H1 (cell line): ENCODE measurements at regions not wholly inside any gene's neighbourhood (a gene's known extent, or its start where the extent isn't known, plus 50 kb on each side); places are given as distances from the start of the nearest gene placed in this dataset.

Experiments
- TF ChIP-seq, protein P1 (sequence below): fragments of 300-600 bp; sonication (generic); IDR thresholded peaks from 2 replicates; pipeline ENCODE4 v1.7.1; 2012; ENCODE audit warnings: low read length, moderate library complexity, mild to moderate bottlenecking, inconsistent platforms; ENCODE audit not compliant: insufficient replicate concordance

DNA sequence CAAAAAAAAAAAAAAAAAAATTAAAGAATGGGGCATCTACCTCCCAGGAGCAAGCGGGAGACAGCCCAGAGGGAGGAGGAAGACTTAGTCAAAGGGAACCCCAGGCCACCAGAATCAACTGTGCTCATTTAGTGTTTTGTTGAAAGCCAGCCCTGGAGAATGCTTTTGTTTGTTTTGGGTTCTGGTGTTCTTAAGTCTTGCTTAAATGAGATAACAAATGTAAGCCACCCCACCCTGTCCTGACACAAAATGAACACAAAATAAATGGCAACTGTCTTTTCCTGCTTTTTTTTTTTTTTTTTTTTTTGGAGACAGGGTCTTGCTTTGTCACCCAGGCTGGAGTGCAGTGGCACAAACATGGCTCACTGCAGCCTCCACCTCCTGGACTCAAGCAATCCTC, 165.0 kb upstream of the JARID2 start (continued):
- TF ChIP-seq, protein P1, sequence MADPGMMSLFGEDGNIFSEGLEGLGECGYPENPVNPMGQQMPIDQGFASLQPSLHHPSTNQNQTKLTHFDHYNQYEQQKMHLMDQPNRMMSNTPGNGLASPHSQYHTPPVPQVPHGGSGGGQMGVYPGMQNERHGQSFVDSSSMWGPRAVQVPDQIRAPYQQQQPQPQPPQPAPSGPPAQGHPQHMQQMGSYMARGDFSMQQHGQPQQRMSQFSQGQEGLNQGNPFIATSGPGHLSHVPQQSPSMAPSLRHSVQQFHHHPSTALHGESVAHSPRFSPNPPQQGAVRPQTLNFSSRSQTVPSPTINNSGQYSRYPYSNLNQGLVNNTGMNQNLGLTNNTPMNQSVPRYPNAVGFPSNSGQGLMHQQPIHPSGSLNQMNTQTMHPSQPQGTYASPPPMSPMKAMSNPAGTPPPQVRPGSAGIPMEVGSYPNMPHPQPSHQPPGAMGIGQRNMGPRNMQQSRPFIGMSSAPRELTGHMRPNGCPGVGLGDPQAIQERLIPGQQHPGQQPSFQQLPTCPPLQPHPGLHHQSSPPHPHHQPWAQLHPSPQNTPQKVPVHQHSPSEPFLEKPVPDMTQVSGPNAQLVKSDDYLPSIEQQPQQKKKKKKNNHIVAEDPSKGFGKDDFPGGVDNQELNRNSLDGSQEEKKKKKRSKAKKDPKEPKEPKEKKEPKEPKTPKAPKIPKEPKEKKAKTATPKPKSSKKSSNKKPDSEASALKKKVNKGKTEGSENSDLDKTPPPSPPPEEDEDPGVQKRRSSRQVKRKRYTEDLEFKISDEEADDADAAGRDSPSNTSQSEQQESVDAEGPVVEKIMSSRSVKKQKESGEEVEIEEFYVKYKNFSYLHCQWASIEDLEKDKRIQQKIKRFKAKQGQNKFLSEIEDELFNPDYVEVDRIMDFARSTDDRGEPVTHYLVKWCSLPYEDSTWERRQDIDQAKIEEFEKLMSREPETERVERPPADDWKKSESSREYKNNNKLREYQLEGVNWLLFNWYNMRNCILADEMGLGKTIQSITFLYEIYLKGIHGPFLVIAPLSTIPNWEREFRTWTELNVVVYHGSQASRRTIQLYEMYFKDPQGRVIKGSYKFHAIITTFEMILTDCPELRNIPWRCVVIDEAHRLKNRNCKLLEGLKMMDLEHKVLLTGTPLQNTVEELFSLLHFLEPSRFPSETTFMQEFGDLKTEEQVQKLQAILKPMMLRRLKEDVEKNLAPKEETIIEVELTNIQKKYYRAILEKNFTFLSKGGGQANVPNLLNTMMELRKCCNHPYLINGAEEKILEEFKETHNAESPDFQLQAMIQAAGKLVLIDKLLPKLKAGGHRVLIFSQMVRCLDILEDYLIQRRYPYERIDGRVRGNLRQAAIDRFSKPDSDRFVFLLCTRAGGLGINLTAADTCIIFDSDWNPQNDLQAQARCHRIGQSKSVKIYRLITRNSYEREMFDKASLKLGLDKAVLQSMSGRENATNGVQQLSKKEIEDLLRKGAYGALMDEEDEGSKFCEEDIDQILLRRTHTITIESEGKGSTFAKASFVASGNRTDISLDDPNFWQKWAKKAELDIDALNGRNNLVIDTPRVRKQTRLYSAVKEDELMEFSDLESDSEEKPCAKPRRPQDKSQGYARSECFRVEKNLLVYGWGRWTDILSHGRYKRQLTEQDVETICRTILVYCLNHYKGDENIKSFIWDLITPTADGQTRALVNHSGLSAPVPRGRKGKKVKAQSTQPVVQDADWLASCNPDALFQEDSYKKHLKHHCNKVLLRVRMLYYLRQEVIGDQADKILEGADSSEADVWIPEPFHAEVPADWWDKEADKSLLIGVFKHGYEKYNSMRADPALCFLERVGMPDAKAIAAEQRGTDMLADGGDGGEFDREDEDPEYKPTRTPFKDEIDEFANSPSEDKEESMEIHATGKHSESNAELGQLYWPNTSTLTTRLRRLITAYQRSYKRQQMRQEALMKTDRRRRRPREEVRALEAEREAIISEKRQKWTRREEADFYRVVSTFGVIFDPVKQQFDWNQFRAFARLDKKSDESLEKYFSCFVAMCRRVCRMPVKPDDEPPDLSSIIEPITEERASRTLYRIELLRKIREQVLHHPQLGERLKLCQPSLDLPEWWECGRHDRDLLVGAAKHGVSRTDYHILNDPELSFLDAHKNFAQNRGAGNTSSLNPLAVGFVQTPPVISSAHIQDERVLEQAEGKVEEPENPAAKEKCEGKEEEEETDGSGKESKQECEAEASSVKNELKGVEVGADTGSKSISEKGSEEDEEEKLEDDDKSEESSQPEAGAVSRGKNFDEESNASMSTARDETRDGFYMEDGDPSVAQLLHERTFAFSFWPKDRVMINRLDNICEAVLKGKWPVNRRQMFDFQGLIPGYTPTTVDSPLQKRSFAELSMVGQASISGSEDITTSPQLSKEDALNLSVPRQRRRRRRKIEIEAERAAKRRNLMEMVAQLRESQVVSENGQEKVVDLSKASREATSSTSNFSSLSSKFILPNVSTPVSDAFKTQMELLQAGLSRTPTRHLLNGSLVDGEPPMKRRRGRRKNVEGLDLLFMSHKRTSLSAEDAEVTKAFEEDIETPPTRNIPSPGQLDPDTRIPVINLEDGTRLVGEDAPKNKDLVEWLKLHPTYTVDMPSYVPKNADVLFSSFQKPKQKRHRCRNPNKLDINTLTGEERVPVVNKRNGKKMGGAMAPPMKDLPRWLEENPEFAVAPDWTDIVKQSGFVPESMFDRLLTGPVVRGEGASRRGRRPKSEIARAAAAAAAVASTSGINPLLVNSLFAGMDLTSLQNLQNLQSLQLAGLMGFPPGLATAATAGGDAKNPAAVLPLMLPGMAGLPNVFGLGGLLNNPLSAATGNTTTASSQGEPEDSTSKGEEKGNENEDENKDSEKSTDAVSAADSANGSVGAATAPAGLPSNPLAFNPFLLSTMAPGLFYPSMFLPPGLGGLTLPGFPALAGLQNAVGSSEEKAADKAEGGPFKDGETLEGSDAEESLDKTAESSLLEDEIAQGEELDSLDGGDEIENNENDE = no peak
